Mucosa of descending colon (tissue), 3 donors: ENCODE measurements at regions not wholly inside any gene's neighbourhood (a gene's known extent, or its start where the extent isn't known, plus 50 kb on each side); places are given as distances from the start of the nearest gene placed in this dataset.

ENCODE experiments used
- ATAC-seq: fragments of 200-7000 bp; cut with Tn5 transposase; one replicate; pipeline ENCODE4 v1.9.1; 2020; ENCODE audit warnings: mild to moderate bottlenecking, moderate library complexity
- DNase-seq, 3 donors: peaks; one replicate each; pipeline ENCODE4 v3.0.0-alpha.2; 2020
- H3K36me3 ChIP-seq: fragments of 200-600 bp; one replicate; pipeline ENCODE4 v1.8.0; 2021; ENCODE audit warnings: low read depth, mild to moderate bottlenecking
- H3K4me1 ChIP-seq: fragments of 200-600 bp; one replicate; pipeline ENCODE4 v1.8.0; 2021; ENCODE audit warnings: low read depth, mild to moderate bottlenecking
- H3K4me3 ChIP-seq: fragments of 200-600 bp; one replicate; pipeline ENCODE4 v1.8.0; 2021; ENCODE audit warnings: mild to moderate bottlenecking
- H3K9me3 ChIP-seq: fragments of 200-600 bp; one replicate; pipeline ENCODE4 v1.8.0; 2021; ENCODE audit warnings: mild to moderate bottlenecking
- intact Hi-C, 2 donors: fragments of 100-400 bp; cut with DNase I in 1 of 2; cut with micrococcal nuclease in 1 of 2; formaldehyde crosslinking; loops; one replicate each; pipeline versions ENCODE4 v1.11.0 to v1.11.1; 2022; cut with DNase I, micrococcal nuclease
- TF ChIP-seq, protein P1 (sequence below): fragments of 200-600 bp; IDR thresholded peaks from one replicate; pipeline ENCODE4 v1.8.0; 2022; ENCODE audit warnings: antibody characterized with exemption, mild to moderate bottlenecking
- donor health status: DM: no; HTN: no; CAD: no; lungs with moderate emphysema.
- donor health status: DM: no; HTN: no; CAD: no.
- donor health status: DM: no; HTN: yes; CAD: no.

DNA sequence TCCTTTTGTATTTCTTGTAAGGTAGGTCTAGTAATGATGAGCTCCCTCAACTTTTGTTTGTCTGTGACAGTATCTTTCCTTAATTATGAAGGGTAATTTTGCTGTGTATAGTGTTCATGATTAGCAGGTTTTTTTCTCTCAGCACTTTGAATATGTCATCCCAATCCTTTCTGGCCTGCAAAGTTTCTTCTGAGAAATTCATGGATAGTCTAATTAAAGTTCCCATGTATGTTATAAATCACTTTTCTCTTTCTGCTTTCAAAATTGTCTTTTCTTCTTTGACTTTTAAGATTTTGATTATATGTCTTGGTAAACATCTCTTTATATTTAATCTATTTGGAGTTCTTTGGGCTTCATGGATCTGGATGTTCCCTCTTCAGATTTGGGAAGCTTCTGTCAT, 54.3 kb upstream of the ZKSCAN2 start:
- intact Hi-C loops = no loop called here
- DNase-seq (no peak), ATAC-seq (no peak)
- peaks cover 31% of the 10 kb centered on the region for H3K9me3 ChIP-seq
- H3K4me3 ChIP-seq = no peak overlapping the region
- TF ChIP-seq, protein P1, sequence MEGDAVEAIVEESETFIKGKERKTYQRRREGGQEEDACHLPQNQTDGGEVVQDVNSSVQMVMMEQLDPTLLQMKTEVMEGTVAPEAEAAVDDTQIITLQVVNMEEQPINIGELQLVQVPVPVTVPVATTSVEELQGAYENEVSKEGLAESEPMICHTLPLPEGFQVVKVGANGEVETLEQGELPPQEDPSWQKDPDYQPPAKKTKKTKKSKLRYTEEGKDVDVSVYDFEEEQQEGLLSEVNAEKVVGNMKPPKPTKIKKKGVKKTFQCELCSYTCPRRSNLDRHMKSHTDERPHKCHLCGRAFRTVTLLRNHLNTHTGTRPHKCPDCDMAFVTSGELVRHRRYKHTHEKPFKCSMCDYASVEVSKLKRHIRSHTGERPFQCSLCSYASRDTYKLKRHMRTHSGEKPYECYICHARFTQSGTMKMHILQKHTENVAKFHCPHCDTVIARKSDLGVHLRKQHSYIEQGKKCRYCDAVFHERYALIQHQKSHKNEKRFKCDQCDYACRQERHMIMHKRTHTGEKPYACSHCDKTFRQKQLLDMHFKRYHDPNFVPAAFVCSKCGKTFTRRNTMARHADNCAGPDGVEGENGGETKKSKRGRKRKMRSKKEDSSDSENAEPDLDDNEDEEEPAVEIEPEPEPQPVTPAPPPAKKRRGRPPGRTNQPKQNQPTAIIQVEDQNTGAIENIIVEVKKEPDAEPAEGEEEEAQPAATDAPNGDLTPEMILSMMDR = no peak
- H3K36me3 ChIP-seq = no peaks in the 10 kb centered on the region
- H3K4me1 ChIP-seq = no peaks in the 10 kb centered on the region

DNA sequence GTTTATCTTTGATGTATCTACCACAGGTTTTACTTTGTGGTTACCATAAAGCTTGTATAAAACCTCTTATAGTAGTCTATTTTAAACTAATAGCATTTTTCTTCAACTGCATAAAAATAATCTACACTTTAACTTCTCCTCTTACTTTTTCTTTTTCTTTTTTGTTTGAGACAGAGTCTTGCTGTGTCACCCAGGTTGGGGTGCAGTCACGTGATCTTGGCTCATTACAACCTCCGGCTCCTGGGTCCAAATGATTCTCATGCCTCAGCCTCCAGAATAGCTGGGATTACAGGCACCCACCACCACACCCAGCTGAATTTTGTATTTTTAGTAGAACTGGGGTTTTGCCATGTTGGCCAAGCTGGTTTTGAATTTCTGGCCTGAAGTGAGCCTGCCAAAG, 53.4 kb upstream of the ZKSCAN2 start:
- TF ChIP-seq, protein P1 = no peak
- Histone ChIP-seq H3K9me3 (peaks cover 31% of the 10 kb centered on the region), H3K4me3 (no peak overlapping the region), H3K36me3 (no peaks in the 10 kb centered on the region), H3K4me1 (no peaks in the 10 kb centered on the region)
- intact Hi-C loops = no loop called here
- ATAC-seq (no peak), DNase-seq (no peak)
